HG02973 (cell line): ENCODE measurements at regions not wholly inside any gene's neighbourhood (a gene's known extent, or its start where the extent isn't known, plus 50 kb on each side); places are given as distances from the start of the nearest gene placed in this dataset.
"Not testable (repeated sequence)": the region's sequence is repeated elsewhere in the genome, so short reads cannot be mapped to it uniquely, and the experiment has no call there.

Experiments used
- ATAC-seq: cut with Tn5 transposase; IDR thresholded peaks from one replicate; pipeline ENCODE4 v1.9.1; 2021; ENCODE audit warnings: moderate library complexity; ENCODE audit not compliant: unreplicated experiment

GRCh38 chr3:101995371-101996046, 146.2 kb downstream of the NFKBIZ start:
- no peak for ATAC-seq

- peak; percentile 49 for ATAC-seq
Measured at GRCh38 chr3:101996832-101997231, 147.5 kb downstream of the NFKBIZ start.

- no peak for ATAC-seq
Measured at GRCh38 chr3:101998256-101998926, 149.1 kb downstream of the NFKBIZ start.

GRCh38 chr3:101999177-101999779, 150.0 kb downstream of the NFKBIZ start:
- no peak for ATAC-seq

- no peak for ATAC-seq
Measured at GRCh38 chr3:102000620-102001209, 151.4 kb downstream of the NFKBIZ start.

GRCh38 chr3:102002056-102002455, 152.7 kb downstream of the NFKBIZ start:
- no peak for ATAC-seq

GRCh38 chr3:102004561-102004960, 155.2 kb downstream of the NFKBIZ start:
- ATAC-seq = no peak

- ATAC-seq = no peak
Measured at GRCh38 chr3:102005551-102005950, 156.2 kb downstream of the NFKBIZ start.

GRCh38 chr3:102006812-102007485, 157.6 kb downstream of the NFKBIZ start:
- ATAC-seq = no peak

GRCh38 chr3:102008436-102008835, 159.1 kb downstream of the NFKBIZ start:
- not testable (repeated sequence) for ATAC-seq

GRCh38 chr3:102016417-102016816, 167.1 kb downstream of the NFKBIZ start:
- ATAC-seq = no peak

- ATAC-seq = no peak
Measured at GRCh38 chr3:102017784-102018183, 168.5 kb downstream of the NFKBIZ start.

GRCh38 chr3:102018551-102018950, 169.2 kb downstream of the NFKBIZ start:
- ATAC-seq = no peak

- ATAC-seq = no peak
Measured at GRCh38 chr3:102020735-102021134, 171.4 kb downstream of the NFKBIZ start.

- no peak for ATAC-seq
Measured at GRCh38 chr3:102024270-102024904, 175.1 kb downstream of the NFKBIZ start.

GRCh38 chr3:102025606-102026270, 176.4 kb downstream of the NFKBIZ start:
- no peak for ATAC-seq

- no peak for ATAC-seq
Measured at GRCh38 chr3:102026656-102027055, 177.3 kb downstream of the NFKBIZ start.

- ATAC-seq = no peak
Measured at GRCh38 chr3:102030661-102031060, 181.3 kb downstream of the NFKBIZ start.

GRCh38 chr3:102031834-102032233, 182.5 kb downstream of the NFKBIZ start:
- no peak for ATAC-seq
